ENCODE measurements at regions not wholly inside any gene's neighbourhood (a gene's known extent, or its start where the extent isn't known, plus 50 kb on each side); places are given as distances from the start of the nearest gene placed in this dataset.

DNA sequence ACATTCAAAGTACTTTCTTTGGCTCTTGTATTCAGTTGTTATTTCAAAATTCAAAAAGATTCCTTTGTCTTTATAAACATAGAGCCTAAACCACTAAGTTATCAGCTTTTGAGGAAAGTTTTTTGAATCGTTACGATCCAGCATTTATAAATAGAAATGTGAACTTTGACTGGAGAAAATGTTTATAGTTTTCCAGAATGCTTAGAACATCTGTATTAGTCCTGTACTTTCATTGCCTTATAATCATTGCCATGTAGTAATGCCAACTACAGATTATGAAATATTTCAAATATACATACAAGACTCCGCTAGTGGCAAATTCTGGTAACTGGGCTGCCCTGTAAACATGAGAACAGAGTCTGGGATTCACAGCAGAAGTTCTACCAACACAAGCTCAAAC, 191.3 kb upstream of the PRKCQ start:
- TF ChIP-seq CREB1 (IDR thresholded peaks at IDR 0.05; ENCODE audit: low read depth): no peak
- TF ChIP-seq, protein P1, sequence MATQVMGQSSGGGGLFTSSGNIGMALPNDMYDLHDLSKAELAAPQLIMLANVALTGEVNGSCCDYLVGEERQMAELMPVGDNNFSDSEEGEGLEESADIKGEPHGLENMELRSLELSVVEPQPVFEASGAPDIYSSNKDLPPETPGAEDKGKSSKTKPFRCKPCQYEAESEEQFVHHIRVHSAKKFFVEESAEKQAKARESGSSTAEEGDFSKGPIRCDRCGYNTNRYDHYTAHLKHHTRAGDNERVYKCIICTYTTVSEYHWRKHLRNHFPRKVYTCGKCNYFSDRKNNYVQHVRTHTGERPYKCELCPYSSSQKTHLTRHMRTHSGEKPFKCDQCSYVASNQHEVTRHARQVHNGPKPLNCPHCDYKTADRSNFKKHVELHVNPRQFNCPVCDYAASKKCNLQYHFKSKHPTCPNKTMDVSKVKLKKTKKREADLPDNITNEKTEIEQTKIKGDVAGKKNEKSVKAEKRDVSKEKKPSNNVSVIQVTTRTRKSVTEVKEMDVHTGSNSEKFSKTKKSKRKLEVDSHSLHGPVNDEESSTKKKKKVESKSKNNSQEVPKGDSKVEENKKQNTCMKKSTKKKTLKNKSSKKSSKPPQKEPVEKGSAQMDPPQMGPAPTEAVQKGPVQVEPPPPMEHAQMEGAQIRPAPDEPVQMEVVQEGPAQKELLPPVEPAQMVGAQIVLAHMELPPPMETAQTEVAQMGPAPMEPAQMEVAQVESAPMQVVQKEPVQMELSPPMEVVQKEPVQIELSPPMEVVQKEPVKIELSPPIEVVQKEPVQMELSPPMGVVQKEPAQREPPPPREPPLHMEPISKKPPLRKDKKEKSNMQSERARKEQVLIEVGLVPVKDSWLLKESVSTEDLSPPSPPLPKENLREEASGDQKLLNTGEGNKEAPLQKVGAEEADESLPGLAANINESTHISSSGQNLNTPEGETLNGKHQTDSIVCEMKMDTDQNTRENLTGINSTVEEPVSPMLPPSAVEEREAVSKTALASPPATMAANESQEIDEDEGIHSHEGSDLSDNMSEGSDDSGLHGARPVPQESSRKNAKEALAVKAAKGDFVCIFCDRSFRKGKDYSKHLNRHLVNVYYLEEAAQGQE (IDR thresholded peaks at IDR 0.05; ENCODE audit: low read depth): no peak
- no peak for TF ChIP-seq YY1 (IDR thresholded peaks at IDR 0.05; ENCODE audit: low read depth)
- TF ChIP-seq EGR1 (IDR thresholded peaks at IDR 0.05): no peak
- TF ChIP-seq NFIC (IDR thresholded peaks at IDR 0.05): no peak
- TF ChIP-seq, protein P2, sequence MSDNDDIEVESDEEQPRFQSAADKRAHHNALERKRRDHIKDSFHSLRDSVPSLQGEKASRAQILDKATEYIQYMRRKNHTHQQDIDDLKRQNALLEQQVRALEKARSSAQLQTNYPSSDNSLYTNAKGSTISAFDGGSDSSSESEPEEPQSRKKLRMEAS (IDR thresholded peaks at IDR 0.05): no peak
- TF ChIP-seq ZBTB7A (IDR thresholded peaks at IDR 0.05; ENCODE audit: low read depth): no peak
- TF ChIP-seq TAF1 (IDR thresholded peaks at IDR 0.05; ENCODE audit: low read depth): no peak
- no peak for TF ChIP-seq FOXM1 (IDR thresholded peaks at IDR 0.05; ENCODE audit: borderline replicate concordance, low read depth)
- no peak for TF ChIP-seq EP300 (IDR thresholded peaks at IDR 0.05; ENCODE audit: borderline replicate concordance)
- TF ChIP-seq TEAD4 (IDR thresholded peaks at IDR 0.05): no peak
- TF ChIP-seq TCF12 (IDR thresholded peaks at IDR 0.05; ENCODE audit: low read depth): no peak
- TF ChIP-seq, protein P3, sequence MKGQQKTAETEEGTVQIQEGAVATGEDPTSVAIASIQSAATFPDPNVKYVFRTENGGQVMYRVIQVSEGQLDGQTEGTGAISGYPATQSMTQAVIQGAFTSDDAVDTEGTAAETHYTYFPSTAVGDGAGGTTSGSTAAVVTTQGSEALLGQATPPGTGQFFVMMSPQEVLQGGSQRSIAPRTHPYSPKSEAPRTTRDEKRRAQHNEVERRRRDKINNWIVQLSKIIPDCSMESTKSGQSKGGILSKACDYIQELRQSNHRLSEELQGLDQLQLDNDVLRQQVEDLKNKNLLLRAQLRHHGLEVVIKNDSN (IDR thresholded peaks at IDR 0.05): no peak
- no peak for TF ChIP-seq CEBPB (IDR thresholded peaks at IDR 0.05)
- TF ChIP-seq RAD21 (IDR thresholded peaks at IDR 0.05; ENCODE audit: low read depth): no peak

DNA sequence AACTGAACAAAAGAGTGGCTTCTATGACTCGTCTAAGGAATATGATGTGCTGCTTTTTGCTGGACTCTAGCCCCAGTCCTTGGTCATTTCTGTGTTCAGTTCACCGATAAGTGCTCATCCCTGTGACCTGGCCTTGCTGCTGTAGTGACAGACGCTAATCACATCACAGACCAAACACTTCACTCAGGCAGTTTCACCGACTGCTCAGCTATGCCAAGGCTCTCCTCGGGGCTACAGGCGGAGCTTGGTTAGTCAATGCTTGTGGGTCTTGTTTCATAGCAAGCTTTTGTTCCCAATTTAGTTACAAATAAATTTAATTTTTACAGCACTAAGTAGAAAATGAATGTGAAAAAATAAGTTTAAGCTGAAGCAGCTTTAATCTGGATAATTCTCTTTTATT, 190.8 kb upstream of the PRKCQ start:
- TF ChIP-seq, protein P3 (IDR thresholded peaks at IDR 0.05): no peak
- TF ChIP-seq CREB1 (IDR thresholded peaks at IDR 0.05; ENCODE audit: low read depth) (no peak), EGR1 (IDR thresholded peaks at IDR 0.05) (no peak), YY1 (IDR thresholded peaks at IDR 0.05; ENCODE audit: low read depth) (no peak), TCF12 (IDR thresholded peaks at IDR 0.05; ENCODE audit: low read depth) (no peak), TEAD4 (IDR thresholded peaks at IDR 0.05) (no peak), RAD21 (IDR thresholded peaks at IDR 0.05; ENCODE audit: low read depth) (no peak), TAF1 (IDR thresholded peaks at IDR 0.05; ENCODE audit: low read depth) (no peak)

DNA sequence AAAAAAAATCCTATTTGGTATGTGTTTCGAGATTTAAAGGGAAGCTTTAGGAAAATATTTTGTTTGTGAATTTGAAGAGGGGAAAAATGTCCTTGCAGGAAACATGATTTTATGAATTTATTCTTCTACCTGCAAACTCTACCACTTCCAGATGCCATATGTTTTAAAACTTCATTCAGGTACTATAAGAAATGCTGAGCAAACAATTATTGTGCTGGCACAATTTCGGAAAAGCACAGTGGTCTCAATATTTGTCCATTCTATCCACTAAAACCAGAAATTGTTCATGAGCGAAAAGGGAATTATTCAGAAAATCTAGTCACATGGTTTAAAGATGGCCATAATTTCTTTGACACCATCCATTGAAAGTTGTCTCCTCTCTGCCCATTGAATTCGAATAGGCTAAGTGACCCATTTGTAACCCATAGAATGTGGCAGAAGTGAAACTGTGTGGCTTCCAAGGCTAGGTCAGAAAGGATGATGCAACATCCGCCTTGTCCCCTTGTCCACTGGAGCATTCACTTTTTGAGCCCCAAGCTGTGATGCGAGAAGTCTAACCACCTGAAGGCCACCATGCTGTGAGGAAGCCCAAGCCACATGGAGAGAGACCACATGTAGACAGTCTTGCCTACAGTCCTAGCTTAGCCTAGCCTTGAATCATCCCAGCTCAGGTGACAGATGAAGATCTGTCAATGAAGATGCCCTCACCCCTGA, 189.8 kb upstream of the PRKCQ start:
- no peak for TF ChIP-seq TCF12 (IDR thresholded peaks at IDR 0.05; ENCODE audit: low read depth)

DNA sequence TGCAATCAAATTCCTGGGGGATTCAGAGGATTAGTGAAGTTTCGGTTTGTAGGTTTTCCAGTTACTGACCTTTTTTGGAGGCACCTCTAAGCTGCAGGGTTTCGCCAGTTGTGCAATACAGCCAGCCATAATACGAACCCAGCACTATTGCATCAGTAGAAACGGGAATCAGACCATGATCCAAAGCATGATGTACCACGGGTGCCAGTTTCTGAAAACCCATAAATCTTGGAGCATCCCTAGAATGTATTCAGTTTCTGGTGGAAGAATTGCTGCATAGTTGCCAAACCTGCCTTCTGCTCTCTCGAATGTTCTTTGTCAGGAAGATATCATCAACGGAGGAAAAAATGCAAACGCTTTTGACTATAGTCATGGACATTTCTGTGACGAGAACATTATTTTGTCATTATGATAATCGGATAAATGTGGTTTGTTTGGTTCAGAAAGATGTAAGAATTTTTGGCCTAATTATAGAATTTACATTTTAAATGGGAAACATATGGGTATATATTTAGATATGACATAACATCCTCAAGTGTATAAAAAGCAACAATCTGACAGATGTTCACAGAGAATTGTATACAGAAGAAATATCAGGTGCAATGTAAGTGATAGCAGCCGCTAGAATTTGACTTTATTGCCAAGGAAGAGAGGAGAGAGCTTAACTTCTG, 186.2 kb upstream of the PRKCQ start:
- TF ChIP-seq CEBPB (IDR thresholded peaks at IDR 0.05): peak; percentile 37; the same call in 1 of the 2 replicates
- no peak for TF ChIP-seq FOXM1 (IDR thresholded peaks at IDR 0.05; ENCODE audit: borderline replicate concordance, low read depth)

DNA sequence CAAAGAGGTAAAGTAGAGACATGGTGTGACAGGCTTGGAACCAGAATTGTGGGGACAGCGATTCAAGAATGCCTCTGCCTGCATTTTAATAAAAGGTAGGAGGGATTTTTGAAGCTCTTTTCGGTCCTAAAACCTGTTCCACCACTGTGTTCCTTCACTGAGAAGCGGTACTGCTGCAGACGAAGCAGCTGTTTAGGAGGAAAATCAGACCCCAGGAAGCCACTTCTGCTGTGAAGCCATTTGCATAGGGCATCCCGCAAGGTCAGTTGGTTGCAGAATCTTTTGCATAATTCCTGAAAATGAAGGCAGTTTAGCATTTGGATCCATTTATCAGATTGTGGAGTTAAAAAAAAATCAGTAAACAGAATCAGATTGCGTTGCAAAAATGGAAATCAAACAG, 183.3 kb upstream of the PRKCQ start:
- TF ChIP-seq NFIC (IDR thresholded peaks at IDR 0.05) (no peak), CREB1 (IDR thresholded peaks at IDR 0.05; ENCODE audit: low read depth) (no peak), TAF1 (IDR thresholded peaks at IDR 0.05; ENCODE audit: low read depth) (no peak), TEAD4 (IDR thresholded peaks at IDR 0.05) (no peak), TCF12 (IDR thresholded peaks at IDR 0.05; ENCODE audit: low read depth) (no peak), ZBTB7A (IDR thresholded peaks at IDR 0.05; ENCODE audit: low read depth) (no peak), EP300 (IDR thresholded peaks at IDR 0.05; ENCODE audit: borderline replicate concordance) (no peak), RAD21 (IDR thresholded peaks at IDR 0.05; ENCODE audit: low read depth) (no peak), EGR1 (IDR thresholded peaks at IDR 0.05) (no peak), YY1 (IDR thresholded peaks at IDR 0.05; ENCODE audit: low read depth) (no peak), CEBPB (IDR thresholded peaks at IDR 0.05) (no peak)
- TF ChIP-seq, protein P2 (IDR thresholded peaks at IDR 0.05): no peak
- TF ChIP-seq, protein P3 (IDR thresholded peaks at IDR 0.05): no peak
- TF ChIP-seq, protein P1 (IDR thresholded peaks at IDR 0.05; ENCODE audit: low read depth): no peak

All from Ishikawa (cell line).